ENCODE measurements at regions not wholly inside any gene's neighbourhood (a gene's known extent, or its start where the extent isn't known, plus 50 kb on each side); places are given as distances from the start of the nearest gene placed in this dataset.

DNA sequence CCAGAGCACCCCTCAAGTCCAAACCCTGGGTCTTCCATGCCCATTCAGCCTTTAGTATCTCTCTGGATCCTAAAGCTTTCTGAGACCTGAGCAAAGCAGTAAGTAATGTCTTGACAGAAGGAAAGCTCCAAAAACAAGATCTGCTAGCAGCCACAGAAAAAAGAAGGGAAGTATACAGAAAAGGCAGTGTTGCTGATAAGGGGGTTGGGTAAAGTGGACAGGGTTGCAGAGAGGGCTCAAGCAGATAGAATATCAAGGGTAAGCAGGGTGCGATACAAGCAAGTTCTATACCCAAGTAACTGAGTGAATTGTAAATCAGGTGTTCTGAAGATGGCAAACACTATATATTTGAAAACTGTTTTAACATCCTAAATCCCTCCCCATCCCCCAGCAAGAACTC lies 113.4 kb upstream of the CARMIL1 start:
- H3K4me3 ChIP-seq (ENCODE audit: low read depth in 1 of 2, low read length in 2 of 2), result no peak overlapping the region
- H3K36me3 ChIP-seq (ENCODE audit: control insufficient read depth in 1 of 2, insufficient read depth in 2 of 2, low read length in 2 of 2), result no peaks in the 10 kb centered on the region
- no peaks in the 10 kb centered on the region for H3K27me3 ChIP-seq (ENCODE audit: control insufficient read depth in 1 of 2, insufficient read depth in 2 of 2, low read length in 2 of 2)
- H3K27ac ChIP-seq (ENCODE audit: low read depth, low read length), result no peak overlapping the region
- H3K9ac ChIP-seq (ENCODE audit: low read depth in 1 of 2, low read length in 2 of 2), result no peak overlapping the region
- peaks cover 0 to 7% of the 10 kb centered on the region in 2 donors for H3K4me1 ChIP-seq (ENCODE audit: control insufficient read depth in 1 of 2, insufficient read depth in 2 of 2, low read length in 2 of 2)
- no peaks in the 10 kb centered on the region for H3K9me3 ChIP-seq (ENCODE audit: control insufficient read depth in 1 of 2, low read length in 2 of 2)

DNA sequence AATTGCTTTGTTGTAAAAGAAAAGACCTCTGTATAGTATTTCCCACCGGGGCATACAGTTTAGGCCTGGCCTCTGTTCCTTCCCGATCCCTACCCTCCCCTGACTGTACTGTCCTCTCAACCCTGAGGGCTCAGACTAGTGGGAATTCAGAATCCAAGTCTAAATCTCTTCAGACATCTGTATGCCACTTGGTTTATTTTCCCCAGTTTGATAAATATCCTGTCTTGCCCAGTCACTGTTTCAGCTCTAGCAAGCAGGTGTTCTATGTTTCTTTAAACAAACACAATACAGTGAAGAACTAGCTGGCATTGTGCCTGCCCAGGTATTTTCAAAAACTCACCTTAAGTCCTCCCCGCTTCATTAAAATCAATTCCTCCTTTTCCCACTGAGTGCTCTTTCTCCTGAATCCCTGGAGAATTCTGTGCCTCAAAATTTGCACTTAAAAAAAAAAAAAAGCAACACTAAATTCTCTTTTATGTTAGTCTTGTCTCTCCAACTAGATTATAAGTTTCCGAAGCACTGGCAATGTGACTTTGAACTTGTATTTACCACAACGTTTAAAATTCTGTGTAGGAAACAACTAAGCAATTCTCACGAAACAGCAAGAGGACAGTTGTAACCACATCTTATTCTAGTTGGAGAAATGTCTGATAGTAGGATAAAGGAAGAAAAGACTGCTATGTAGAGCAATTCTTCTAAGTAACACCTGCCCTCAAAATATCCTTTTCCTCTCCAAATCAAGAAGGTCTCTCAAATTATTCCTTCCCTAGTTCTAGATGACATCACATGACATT lies 112.0 kb upstream of the CARMIL1 start:
- H3K9ac ChIP-seq (ENCODE audit: low read depth in 1 of 2, low read length in 2 of 2), result no peak overlapping the region
- no peak overlapping the region for H3K4me3 ChIP-seq (ENCODE audit: low read depth in 1 of 2, low read length in 2 of 2)
- H3K9me3 ChIP-seq (ENCODE audit: control insufficient read depth in 1 of 2, low read length in 2 of 2), result no peaks in the 10 kb centered on the region
- H3K27ac ChIP-seq (ENCODE audit: low read depth, low read length), result no peak overlapping the region
- no peaks in the 10 kb centered on the region for H3K36me3 ChIP-seq (ENCODE audit: control insufficient read depth in 1 of 2, insufficient read depth in 2 of 2, low read length in 2 of 2)
- peaks cover 0 to 8% of the 10 kb centered on the region in 2 donors for H3K4me1 ChIP-seq (ENCODE audit: control insufficient read depth in 1 of 2, insufficient read depth in 2 of 2, low read length in 2 of 2)
- H3K27me3 ChIP-seq (ENCODE audit: control insufficient read depth in 1 of 2, insufficient read depth in 2 of 2, low read length in 2 of 2), result no peaks in the 10 kb centered on the region

DNA sequence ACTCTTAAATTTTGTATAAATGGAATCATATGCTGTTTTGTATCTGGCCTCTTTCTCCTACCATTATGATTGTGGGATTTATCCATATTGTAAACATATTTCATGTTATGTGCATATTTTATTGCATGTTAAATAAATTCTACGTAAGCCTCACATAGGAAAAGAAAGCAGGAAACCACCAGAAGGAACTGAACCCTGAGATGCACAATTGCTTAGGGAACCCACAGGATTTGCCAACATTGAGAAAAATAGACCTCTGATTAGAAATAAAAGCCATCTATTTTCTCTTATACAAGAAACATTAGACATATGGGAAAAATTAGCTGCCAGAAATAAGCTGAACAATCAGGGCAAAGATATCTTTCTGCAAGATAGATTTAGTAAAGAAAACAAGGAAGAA lies 111.2 kb upstream of the CARMIL1 start:
- H3K9me3 ChIP-seq (ENCODE audit: control insufficient read depth in 1 of 2, low read length in 2 of 2), result no peaks in the 10 kb centered on the region
- H3K27ac ChIP-seq (ENCODE audit: low read depth, low read length), result no peak overlapping the region
- no peaks in the 10 kb centered on the region for H3K36me3 ChIP-seq (ENCODE audit: control insufficient read depth in 1 of 2, insufficient read depth in 2 of 2, low read length in 2 of 2)
- H3K4me3 ChIP-seq (ENCODE audit: low read depth in 1 of 2, low read length in 2 of 2), result no peak overlapping the region
- no peak overlapping the region for H3K9ac ChIP-seq (ENCODE audit: low read depth in 1 of 2, low read length in 2 of 2)
- H3K4me1 ChIP-seq (ENCODE audit: control insufficient read depth in 1 of 2, insufficient read depth in 2 of 2, low read length in 2 of 2), result peaks cover 0 to 8% of the 10 kb centered on the region in 2 donors
- no peaks in the 10 kb centered on the region for H3K27me3 ChIP-seq (ENCODE audit: control insufficient read depth in 1 of 2, insufficient read depth in 2 of 2, low read length in 2 of 2)

DNA sequence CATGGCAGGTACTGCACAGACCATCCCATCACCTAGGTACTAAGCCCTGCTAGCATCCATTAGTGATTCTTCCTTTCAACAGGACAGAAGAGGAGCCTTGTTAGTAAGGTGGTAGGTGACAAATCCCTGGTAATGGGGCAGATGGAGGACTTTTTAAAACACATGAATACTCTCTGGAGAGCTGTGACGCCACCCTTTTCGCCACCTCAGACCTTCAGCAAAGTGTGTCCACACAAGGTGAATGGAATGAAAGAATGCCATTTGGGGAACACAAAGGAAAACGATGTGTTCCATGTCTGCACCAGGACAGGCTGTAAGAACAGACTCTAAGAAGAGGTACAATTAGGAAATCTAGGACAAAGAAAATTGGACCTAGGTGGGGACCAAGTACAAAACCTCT lies 110.5 kb upstream of the CARMIL1 start:
- peaks cover 0 to 8% of the 10 kb centered on the region in 2 donors for H3K4me1 ChIP-seq (ENCODE audit: control insufficient read depth in 1 of 2, insufficient read depth in 2 of 2, low read length in 2 of 2)
- no peak overlapping the region for H3K9ac ChIP-seq (ENCODE audit: low read depth in 1 of 2, low read length in 2 of 2)
- H3K36me3 ChIP-seq (ENCODE audit: control insufficient read depth in 1 of 2, insufficient read depth in 2 of 2, low read length in 2 of 2), result no peaks in the 10 kb centered on the region
- no peak overlapping the region for H3K4me3 ChIP-seq (ENCODE audit: low read depth in 1 of 2, low read length in 2 of 2)
- H3K9me3 ChIP-seq (ENCODE audit: control insufficient read depth in 1 of 2, low read length in 2 of 2), result no peaks in the 10 kb centered on the region
- no peaks in the 10 kb centered on the region for H3K27me3 ChIP-seq (ENCODE audit: control insufficient read depth in 1 of 2, insufficient read depth in 2 of 2, low read length in 2 of 2)
- no peak overlapping the region for H3K27ac ChIP-seq (ENCODE audit: low read depth, low read length)

DNA sequence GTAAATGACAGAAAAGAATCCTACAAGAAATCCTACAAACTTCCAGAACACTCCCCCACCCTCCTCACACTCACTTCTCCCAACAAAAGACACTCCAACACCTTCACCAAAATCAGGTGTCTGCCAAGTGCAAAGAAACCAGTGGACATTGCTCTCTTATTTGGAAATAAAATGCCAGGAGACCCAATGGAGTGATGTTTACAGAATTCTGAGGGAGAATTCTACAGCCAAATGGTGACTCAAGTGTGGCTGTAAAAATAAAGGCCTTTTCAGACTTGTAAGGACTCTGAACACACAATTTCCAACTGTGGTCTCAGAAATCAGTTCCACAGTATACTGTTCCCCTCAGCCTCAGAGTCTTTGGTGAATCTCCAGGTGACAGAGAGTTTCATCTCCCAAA lies 109.6 kb upstream of the CARMIL1 start:
- Histone ChIP-seq H3K4me1 (ENCODE audit: control insufficient read depth in 1 of 2, insufficient read depth in 2 of 2, low read length in 2 of 2) (peaks cover 0 to 8% of the 10 kb centered on the region in 2 donors), H3K9ac (ENCODE audit: low read depth in 1 of 2, low read length in 2 of 2) (no peak overlapping the region), H3K27ac (ENCODE audit: low read depth, low read length) (no peak overlapping the region)

DNA sequence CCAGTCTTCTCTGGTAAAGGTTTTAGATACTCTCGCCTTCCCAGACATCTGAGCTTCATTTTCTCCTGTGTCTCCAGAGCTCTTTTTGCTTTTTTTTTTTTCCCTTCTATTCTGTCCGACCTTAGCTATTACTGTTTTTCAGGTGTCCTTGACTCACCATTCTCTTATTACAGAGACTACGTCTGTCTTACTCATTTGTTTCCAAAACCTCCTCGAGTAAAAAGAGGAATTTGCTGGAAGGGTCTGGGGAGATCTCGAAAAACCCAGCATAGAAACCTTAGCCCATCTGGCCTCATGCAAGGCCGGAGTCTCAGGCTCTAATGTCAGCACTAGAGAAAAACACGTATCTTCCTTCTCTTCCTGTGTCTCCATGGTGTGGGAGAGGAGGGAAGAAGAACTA lies 109.2 kb upstream of the CARMIL1 start:
- H3K36me3 ChIP-seq (ENCODE audit: control insufficient read depth in 1 of 2, insufficient read depth in 2 of 2, low read length in 2 of 2), result no peaks in the 10 kb centered on the region
- H3K4me3 ChIP-seq (ENCODE audit: low read depth in 1 of 2, low read length in 2 of 2), result no peak overlapping the region
- H3K27ac ChIP-seq (ENCODE audit: low read depth, low read length), result no peak overlapping the region
- H3K4me1 ChIP-seq (ENCODE audit: control insufficient read depth in 1 of 2, insufficient read depth in 2 of 2, low read length in 2 of 2), result peaks cover 0 to 8% of the 10 kb centered on the region in 2 donors
- no peaks in the 10 kb centered on the region for H3K27me3 ChIP-seq (ENCODE audit: control insufficient read depth in 1 of 2, insufficient read depth in 2 of 2, low read length in 2 of 2)
- H3K9ac ChIP-seq (ENCODE audit: low read depth in 1 of 2, low read length in 2 of 2), result no peak overlapping the region
- no peaks in the 10 kb centered on the region for H3K9me3 ChIP-seq (ENCODE audit: control insufficient read depth in 1 of 2, low read length in 2 of 2)

More for the DNA sequence above, 109.6 kb upstream of the CARMIL1 start:
- Histone ChIP-seq H3K27me3 (ENCODE audit: control insufficient read depth in 1 of 2, insufficient read depth in 2 of 2, low read length in 2 of 2) (no peaks in the 10 kb centered on the region), H3K9me3 (ENCODE audit: control insufficient read depth in 1 of 2, low read length in 2 of 2) (no peaks in the 10 kb centered on the region), H3K4me3 (ENCODE audit: low read depth in 1 of 2, low read length in 2 of 2) (no peak overlapping the region), H3K36me3 (ENCODE audit: control insufficient read depth in 1 of 2, insufficient read depth in 2 of 2, low read length in 2 of 2) (no peaks in the 10 kb centered on the region)

DNA sequence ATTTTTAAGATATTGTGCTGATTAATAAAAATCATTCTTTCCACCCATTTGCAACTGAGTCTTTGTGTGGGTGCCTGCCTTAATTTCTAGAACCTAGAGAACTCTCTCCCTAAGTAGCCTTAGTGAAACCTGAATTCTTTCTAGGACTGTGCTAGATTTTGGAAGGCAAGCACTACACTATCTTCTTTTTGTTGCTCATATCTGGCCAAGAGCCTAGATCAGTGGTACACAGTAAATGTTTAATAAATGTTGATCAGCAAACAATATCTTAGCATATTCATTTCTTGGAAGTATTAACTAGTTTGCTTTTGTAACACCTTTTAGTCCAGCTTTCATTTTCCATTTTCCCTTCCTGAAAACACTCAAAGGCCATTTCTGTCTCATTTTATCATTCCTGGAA lies 108.5 kb upstream of the CARMIL1 start:
- Histone ChIP-seq H3K9ac (ENCODE audit: low read depth in 1 of 2, low read length in 2 of 2) (no peak overlapping the region), H3K9me3 (ENCODE audit: control insufficient read depth in 1 of 2, low read length in 2 of 2) (no peaks in the 10 kb centered on the region), H3K27ac (ENCODE audit: low read depth, low read length) (no peak overlapping the region), H3K4me1 (ENCODE audit: control insufficient read depth in 1 of 2, insufficient read depth in 2 of 2, low read length in 2 of 2) (peaks cover 0 to 8% of the 10 kb centered on the region in 2 donors), H3K27me3 (ENCODE audit: control insufficient read depth in 1 of 2, insufficient read depth in 2 of 2, low read length in 2 of 2) (no peaks in the 10 kb centered on the region), H3K36me3 (ENCODE audit: control insufficient read depth in 1 of 2, insufficient read depth in 2 of 2, low read length in 2 of 2) (no peaks in the 10 kb centered on the region), H3K4me3 (ENCODE audit: low read depth in 1 of 2, low read length in 2 of 2) (no peak overlapping the region)

DNA sequence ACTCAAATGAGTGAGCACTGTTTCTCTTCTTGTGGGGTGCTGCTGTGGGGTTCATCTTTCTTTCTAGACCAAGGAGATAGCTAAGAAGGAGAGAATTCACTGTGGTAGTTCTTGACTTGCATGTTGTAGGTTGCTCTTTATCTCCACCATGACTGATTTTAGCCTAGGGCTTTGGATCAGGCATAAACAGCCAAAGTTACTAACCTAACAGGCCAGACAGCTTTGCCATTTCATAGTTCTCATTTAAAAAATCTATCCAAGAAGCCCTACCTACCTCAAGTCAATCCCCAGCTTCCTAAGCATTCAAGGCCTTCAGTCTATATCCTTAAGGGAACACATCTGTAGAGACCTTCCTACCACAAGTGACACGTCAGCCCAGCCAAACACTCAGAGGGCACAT lies 107.9 kb upstream of the CARMIL1 start:
- Histone ChIP-seq H3K4me1 (ENCODE audit: control insufficient read depth in 1 of 2, insufficient read depth in 2 of 2, low read length in 2 of 2) (peaks cover 0 to 8% of the 10 kb centered on the region in 2 donors), H3K27ac (ENCODE audit: low read depth, low read length) (no peak overlapping the region), H3K9me3 (ENCODE audit: control insufficient read depth in 1 of 2, low read length in 2 of 2) (no peaks in the 10 kb centered on the region), H3K36me3 (ENCODE audit: control insufficient read depth in 1 of 2, insufficient read depth in 2 of 2, low read length in 2 of 2) (no peaks in the 10 kb centered on the region), H3K4me3 (ENCODE audit: low read depth in 1 of 2, low read length in 2 of 2) (no peak overlapping the region), H3K27me3 (ENCODE audit: control insufficient read depth in 1 of 2, insufficient read depth in 2 of 2, low read length in 2 of 2) (no peaks in the 10 kb centered on the region), H3K9ac (ENCODE audit: low read depth in 1 of 2, low read length in 2 of 2) (no peak overlapping the region)

DNA sequence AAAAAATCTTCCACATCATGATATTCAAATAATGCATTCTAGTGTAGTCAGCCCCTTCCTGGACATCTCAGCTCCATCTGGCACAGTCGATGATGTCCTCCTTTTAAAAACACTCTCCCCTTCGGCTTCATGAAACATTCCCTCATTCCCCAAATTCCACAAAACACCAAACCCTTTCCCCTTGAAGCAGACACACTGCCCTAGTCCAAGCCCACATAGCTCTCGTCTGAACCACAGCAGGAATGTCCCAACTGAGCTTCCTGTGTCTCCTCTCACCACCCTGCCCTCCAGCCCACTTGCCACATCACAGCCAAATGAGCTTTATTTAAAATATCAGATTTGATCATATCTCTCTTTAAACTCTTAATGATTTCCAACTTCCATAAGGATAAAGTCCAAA lies 106.4 kb upstream of the CARMIL1 start:
- no peaks in the 10 kb centered on the region for H3K9me3 ChIP-seq (ENCODE audit: control insufficient read depth in 1 of 2, low read length in 2 of 2)
- H3K4me1 ChIP-seq (ENCODE audit: control insufficient read depth in 1 of 2, insufficient read depth in 2 of 2, low read length in 2 of 2), result peaks cover 0 to 8% of the 10 kb centered on the region in 2 donors
- H3K9ac ChIP-seq (ENCODE audit: low read depth in 1 of 2, low read length in 2 of 2), result no peak overlapping the region
- no peaks in the 10 kb centered on the region for H3K27me3 ChIP-seq (ENCODE audit: control insufficient read depth in 1 of 2, insufficient read depth in 2 of 2, low read length in 2 of 2)
- no peaks in the 10 kb centered on the region for H3K36me3 ChIP-seq (ENCODE audit: control insufficient read depth in 1 of 2, insufficient read depth in 2 of 2, low read length in 2 of 2)
- no peak overlapping the region for H3K4me3 ChIP-seq (ENCODE audit: low read depth in 1 of 2, low read length in 2 of 2)
- no peak overlapping the region for H3K27ac ChIP-seq (ENCODE audit: low read depth, low read length)

DNA sequence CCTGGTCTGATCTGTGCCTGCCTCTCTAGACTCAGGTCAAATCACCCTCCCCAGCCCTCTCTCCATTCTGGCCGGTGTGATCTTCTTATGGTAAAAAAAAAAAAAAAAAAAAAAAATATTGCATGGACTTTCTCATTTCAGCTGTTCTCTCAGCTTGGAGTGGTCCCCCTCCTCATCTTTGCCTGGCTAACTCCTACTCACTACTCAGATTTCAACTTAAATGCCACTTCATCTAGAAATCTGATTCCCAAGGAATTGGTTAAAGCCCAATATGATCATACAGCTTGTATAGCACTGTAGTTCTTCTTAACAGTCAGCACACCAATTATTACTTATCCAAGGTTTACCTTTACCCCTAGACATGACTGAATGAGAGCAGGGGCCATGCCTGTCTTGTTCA lies 105.9 kb upstream of the CARMIL1 start:
- peaks cover 0 to 8% of the 10 kb centered on the region in 2 donors for H3K4me1 ChIP-seq (ENCODE audit: control insufficient read depth in 1 of 2, insufficient read depth in 2 of 2, low read length in 2 of 2)
- H3K9ac ChIP-seq (ENCODE audit: low read depth in 1 of 2, low read length in 2 of 2), result no peak overlapping the region
- H3K36me3 ChIP-seq (ENCODE audit: control insufficient read depth in 1 of 2, insufficient read depth in 2 of 2, low read length in 2 of 2), result no peaks in the 10 kb centered on the region
- H3K27me3 ChIP-seq (ENCODE audit: control insufficient read depth in 1 of 2, insufficient read depth in 2 of 2, low read length in 2 of 2), result no peaks in the 10 kb centered on the region
- H3K9me3 ChIP-seq (ENCODE audit: control insufficient read depth in 1 of 2, low read length in 2 of 2), result no peaks in the 10 kb centered on the region
- no peak overlapping the region for H3K27ac ChIP-seq (ENCODE audit: low read depth, low read length)
- no peak overlapping the region for H3K4me3 ChIP-seq (ENCODE audit: low read depth in 1 of 2, low read length in 2 of 2)

All from duodenal mucosa (tissue), 2 donors.